OCI-LY3 (cell line): ENCODE measurements at regions not wholly inside any gene's neighbourhood (a gene's known extent, or its start where the extent isn't known, plus 50 kb on each side); places are given as distances from the start of the nearest gene placed in this dataset.

Experiments
- EZH2phosphoT487 ChIP-seq: fragments of 200-600 bp; shearing (Covaris generic); IDR thresholded peaks from 2 replicates; pipeline ENCODE4 v1.6.1; 2018; ENCODE audit warnings: antibody characterized with exemption, mixed run types, low read depth
- TF ChIP-seq, protein P1 (sequence below): fragments of 200-600, 300-600 bp; sonication (generic); IDR thresholded peaks from 2 replicates; pipeline ENCODE4 v1.5.1; 2014; ENCODE audit warnings: antibody characterized with exemption, low read length, low read depth

DNA sequence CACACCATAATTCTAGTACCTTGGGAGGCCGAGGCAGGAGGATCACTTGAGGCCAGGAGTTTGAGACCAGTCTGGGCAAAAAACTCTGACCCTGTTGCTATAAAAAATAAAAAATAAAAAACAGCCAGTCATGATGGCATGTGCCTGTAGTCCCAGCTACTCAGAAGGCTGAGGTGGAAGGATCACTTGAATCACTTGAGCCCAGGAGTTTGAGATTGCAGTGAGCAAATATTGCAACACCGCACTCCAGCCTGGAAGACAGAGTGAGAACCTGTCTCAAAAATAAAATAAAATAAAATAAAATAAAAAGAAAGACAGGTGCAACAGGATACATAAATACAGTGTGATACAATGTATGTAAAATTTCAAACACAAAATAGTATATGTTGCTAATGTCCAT lies 154.5 kb downstream of the OTOR start:
- TF ChIP-seq, protein P1, sequence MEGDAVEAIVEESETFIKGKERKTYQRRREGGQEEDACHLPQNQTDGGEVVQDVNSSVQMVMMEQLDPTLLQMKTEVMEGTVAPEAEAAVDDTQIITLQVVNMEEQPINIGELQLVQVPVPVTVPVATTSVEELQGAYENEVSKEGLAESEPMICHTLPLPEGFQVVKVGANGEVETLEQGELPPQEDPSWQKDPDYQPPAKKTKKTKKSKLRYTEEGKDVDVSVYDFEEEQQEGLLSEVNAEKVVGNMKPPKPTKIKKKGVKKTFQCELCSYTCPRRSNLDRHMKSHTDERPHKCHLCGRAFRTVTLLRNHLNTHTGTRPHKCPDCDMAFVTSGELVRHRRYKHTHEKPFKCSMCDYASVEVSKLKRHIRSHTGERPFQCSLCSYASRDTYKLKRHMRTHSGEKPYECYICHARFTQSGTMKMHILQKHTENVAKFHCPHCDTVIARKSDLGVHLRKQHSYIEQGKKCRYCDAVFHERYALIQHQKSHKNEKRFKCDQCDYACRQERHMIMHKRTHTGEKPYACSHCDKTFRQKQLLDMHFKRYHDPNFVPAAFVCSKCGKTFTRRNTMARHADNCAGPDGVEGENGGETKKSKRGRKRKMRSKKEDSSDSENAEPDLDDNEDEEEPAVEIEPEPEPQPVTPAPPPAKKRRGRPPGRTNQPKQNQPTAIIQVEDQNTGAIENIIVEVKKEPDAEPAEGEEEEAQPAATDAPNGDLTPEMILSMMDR, result no peak
- TF ChIP-seq EZH2phosphoT487, result no peak
